Loucy (cell line): ENCODE measurements at regions not wholly inside any gene's neighbourhood (a gene's known extent, or its start where the extent isn't known, plus 50 kb on each side); places are given as distances from the start of the nearest gene placed in this dataset.

ENCODE experiments used
- H2AFZ ChIP-seq: fragments of 200-600 bp; sonication (generic); 2 replicates; pipeline ENCODE4 v1.6.0; 2016; ENCODE audit warnings: antibody characterized with exemption, mild to moderate bottlenecking, low read length, moderate library complexity
- H3F3A ChIP-seq: fragments of 200-600 bp; 2 replicates; pipeline ENCODE4 v1.6.0; 2016; ENCODE audit warnings: antibody characterized with exemption, low read depth, mild to moderate bottlenecking
- H3K27me3 ChIP-seq: fragments of 200-600 bp; sonication (generic); 2 replicates; pipeline ENCODE4 v1.6.1; 2014; ENCODE audit warnings: low read length, mild to moderate bottlenecking; ENCODE audit not compliant: insufficient read depth, poor library complexity, severe bottlenecking
- H3K36me3 ChIP-seq: fragments of 200-600 bp; sonication (generic); 2 replicates; pipeline ENCODE4 v1.6.1; 2016; ENCODE audit warnings: low read length; ENCODE audit not compliant: insufficient read depth
- H3K4me1 ChIP-seq: fragments of 200-600 bp; sonication (generic); 2 replicates; pipeline ENCODE4 v1.5.1; 2014; ENCODE audit warnings: low read length, mild to moderate bottlenecking; ENCODE audit not compliant: insufficient read depth, poor library complexity, severe bottlenecking
- H3K4me2 ChIP-seq: fragments of 200-600 bp; sonication (generic); 2 replicates; pipeline ENCODE4 v1.6.0; 2014; ENCODE audit warnings: antibody characterized with exemption, low read length, low read depth, mild to moderate bottlenecking; ENCODE audit not compliant: poor library complexity, severe bottlenecking
- H3K4me3 ChIP-seq: fragments of 200-600 bp; sonication (generic); 2 replicates; pipeline ENCODE4 v1.5.1; 2014; ENCODE audit warnings: low read length, mild to moderate bottlenecking, mixed read lengths; ENCODE audit not compliant: poor library complexity, severe bottlenecking
- H3K79me2 ChIP-seq: fragments of 200-600 bp; sonication (generic); 2 replicates; pipeline ENCODE4 v1.6.1; 2014; ENCODE audit warnings: low read length; ENCODE audit not compliant: insufficient read depth
- H3K9ac ChIP-seq: fragments of 200-600 bp; sonication (generic); 2 replicates; pipeline ENCODE4 v1.6.0; 2014; ENCODE audit warnings: mild to moderate bottlenecking, low read depth, low read length, moderate library complexity; ENCODE audit not compliant: poor library complexity, severe bottlenecking
- H3K9me2 ChIP-seq: fragments of 200-600 bp; sonication (generic); replicated peaks from 2 replicates; pipeline ENCODE4 v1.6.1; 2016; ENCODE audit warnings: low read depth, low read length, mixed read lengths
- H3K9me3 ChIP-seq: fragments of 200-600 bp; sonication (generic); 2 replicates; pipeline ENCODE4 v1.6.1; 2014; ENCODE audit warnings: mild to moderate bottlenecking, antibody characterized with exemption, low read length, low read depth; ENCODE audit not compliant: insufficient read depth
- H4K20me1 ChIP-seq: fragments of 200-600 bp; sonication (generic); 2 replicates; pipeline ENCODE4 v1.6.0; 2014; ENCODE audit warnings: antibody characterized with exemption, low read length, mild to moderate bottlenecking; ENCODE audit not compliant: insufficient read depth, poor library complexity, severe bottlenecking
- CTCF ChIP-seq: fragments of 200-600 bp; sonication (generic); conservative IDR thresholded peaks from 2 replicates; pipeline ENCODE4 v1.5.1; 2014; ENCODE audit warnings: mild to moderate bottlenecking, antibody characterized with exemption, low read length
- EZH2phosphoT487 ChIP-seq: fragments of 200-600 bp; IDR thresholded peaks from 2 replicates; pipeline ENCODE4 v1.6.1; 2018; ENCODE audit warnings: antibody characterized with exemption, mild to moderate bottlenecking, moderate library complexity, borderline replicate concordance

DNA sequence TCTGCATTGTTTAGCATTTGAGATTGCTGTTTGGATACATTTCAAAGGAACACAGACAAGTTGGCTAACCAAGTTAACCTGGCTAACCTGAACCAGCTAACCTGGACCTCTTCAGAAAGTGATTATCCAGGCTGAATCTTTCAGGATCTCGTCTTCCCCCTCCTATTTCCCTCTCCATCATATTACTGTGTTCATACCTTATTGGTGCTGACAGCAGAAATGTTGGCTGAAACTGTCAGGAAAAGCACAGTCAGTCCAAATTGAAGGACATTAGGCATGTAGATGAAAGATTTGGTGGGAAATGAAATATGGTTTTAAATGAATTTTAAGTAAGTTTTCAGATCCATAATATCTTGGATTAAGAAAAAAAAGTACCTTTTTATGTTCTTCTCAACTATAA is 92.5 kb upstream of the NEUROD1 start:
- H3K27me3 ChIP-seq = no peaks in the 10 kb centered on the region
- no peaks in the 10 kb centered on the region for H3K9me2 ChIP-seq
- no peaks in the 10 kb centered on the region for H3K9me3 ChIP-seq
- H3K4me2 ChIP-seq = no peak overlapping the region
- no peak for TF ChIP-seq EZH2phosphoT487
- no peak for TF ChIP-seq CTCF
- no peaks in the 10 kb centered on the region for H3K79me2 ChIP-seq
- H3K4me3 ChIP-seq = no peak overlapping the region
- H3F3A ChIP-seq = no peaks in the 10 kb centered on the region
- H3K9ac ChIP-seq = no peak overlapping the region
- H4K20me1 ChIP-seq = no peaks in the 10 kb centered on the region
- H3K4me1 ChIP-seq = peaks cover 35% of the 10 kb centered on the region
- H2AFZ ChIP-seq = no peak overlapping the region
- no peaks in the 10 kb centered on the region for H3K36me3 ChIP-seq

DNA sequence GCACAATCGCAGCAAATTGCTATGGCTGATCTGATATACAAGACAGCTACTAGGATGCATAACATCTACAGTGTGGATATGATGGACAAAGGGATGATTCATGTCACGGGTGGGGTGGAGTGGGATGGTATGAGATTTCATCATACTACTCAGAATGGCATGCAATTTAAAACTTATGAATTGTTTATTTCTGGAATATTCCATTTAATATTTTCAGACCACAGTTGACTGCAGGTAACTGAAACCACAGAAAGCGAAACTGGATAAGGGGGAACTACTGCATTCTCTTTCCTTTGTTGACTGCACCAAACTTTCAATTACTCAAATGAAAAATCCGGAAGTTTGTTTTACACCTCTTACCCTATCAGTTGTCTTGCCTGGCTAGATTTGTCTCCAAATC is 94.4 kb upstream of the NEUROD1 start:
- Histone ChIP-seq H2AFZ (peak overlapping the region; percentile 54; the same call in 1 of the 2 replicates), H3K4me3 (no peak overlapping the region), H3K79me2 (no peaks in the 10 kb centered on the region), H3K36me3 (no peaks in the 10 kb centered on the region), H3K9me2 (no peaks in the 10 kb centered on the region), H3K9ac (no peak overlapping the region), H3F3A (no peaks in the 10 kb centered on the region), H3K27me3 (no peaks in the 10 kb centered on the region), H3K9me3 (no peaks in the 10 kb centered on the region), H4K20me1 (no peaks in the 10 kb centered on the region), H3K4me1 (peaks cover 47% of the 10 kb centered on the region), H3K4me2 (no peak overlapping the region)
- TF ChIP-seq CTCF (no peak), EZH2phosphoT487 (no peak)

- H3K9ac ChIP-seq = no peak overlapping the region
- H3F3A ChIP-seq = no peaks in the 10 kb centered on the region
- no peak overlapping the region for H2AFZ ChIP-seq
- H3K9me3 ChIP-seq = no peaks in the 10 kb centered on the region
- TF ChIP-seq EZH2phosphoT487 (no peak), CTCF (no peak)
- no peaks in the 10 kb centered on the region for H3K36me3 ChIP-seq
- H3K4me2 ChIP-seq = no peak overlapping the region
- peaks cover 55% of the 10 kb centered on the region for H3K4me1 ChIP-seq
- H4K20me1 ChIP-seq = no peaks in the 10 kb centered on the region
- H3K9me2 ChIP-seq = no peaks in the 10 kb centered on the region
- H3K27me3 ChIP-seq = no peaks in the 10 kb centered on the region
- H3K79me2 ChIP-seq = no peaks in the 10 kb centered on the region
- no peak overlapping the region for H3K4me3 ChIP-seq
Measured at GRCh38 chr2:181776336-181776735, 96.0 kb upstream of the NEUROD1 start.
